ENCODE measurements at regions not wholly inside any gene's neighbourhood (a gene's known extent, or its start where the extent isn't known, plus 50 kb on each side); places are given as distances from the start of the nearest gene placed in this dataset.

GRCh38 chr16:85435700-85436099, 177.4 kb upstream of the GSE1 start:
- TF ChIP-seq, protein P1, sequence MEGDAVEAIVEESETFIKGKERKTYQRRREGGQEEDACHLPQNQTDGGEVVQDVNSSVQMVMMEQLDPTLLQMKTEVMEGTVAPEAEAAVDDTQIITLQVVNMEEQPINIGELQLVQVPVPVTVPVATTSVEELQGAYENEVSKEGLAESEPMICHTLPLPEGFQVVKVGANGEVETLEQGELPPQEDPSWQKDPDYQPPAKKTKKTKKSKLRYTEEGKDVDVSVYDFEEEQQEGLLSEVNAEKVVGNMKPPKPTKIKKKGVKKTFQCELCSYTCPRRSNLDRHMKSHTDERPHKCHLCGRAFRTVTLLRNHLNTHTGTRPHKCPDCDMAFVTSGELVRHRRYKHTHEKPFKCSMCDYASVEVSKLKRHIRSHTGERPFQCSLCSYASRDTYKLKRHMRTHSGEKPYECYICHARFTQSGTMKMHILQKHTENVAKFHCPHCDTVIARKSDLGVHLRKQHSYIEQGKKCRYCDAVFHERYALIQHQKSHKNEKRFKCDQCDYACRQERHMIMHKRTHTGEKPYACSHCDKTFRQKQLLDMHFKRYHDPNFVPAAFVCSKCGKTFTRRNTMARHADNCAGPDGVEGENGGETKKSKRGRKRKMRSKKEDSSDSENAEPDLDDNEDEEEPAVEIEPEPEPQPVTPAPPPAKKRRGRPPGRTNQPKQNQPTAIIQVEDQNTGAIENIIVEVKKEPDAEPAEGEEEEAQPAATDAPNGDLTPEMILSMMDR (IDR thresholded peaks at IDR 0.05): no peak
- TF ChIP-seq POLR2A (IDR thresholded peaks at IDR 0.05): no peak

Measured in heart left ventricle (tissue), 13 donors.